ENCODE measurements at regions not wholly inside any gene's neighbourhood (a gene's known extent, or its start where the extent isn't known, plus 50 kb on each side); places are given as distances from the start of the nearest gene placed in this dataset.
A peak's percentile ranks its signal among the peaks of the same experiment; 100 is the strongest.

- DNase-seq (ENCODE audit: low spot score): peak; percentile 22
Observed at GRCh38 chr12:34345801-34346200, 323.5 kb downstream of the ALG10 start.

- DNase-seq (ENCODE audit: low spot score): no peak
Observed at GRCh38 chr12:34346372-34347034, 324.2 kb downstream of the ALG10 start.

DNA sequence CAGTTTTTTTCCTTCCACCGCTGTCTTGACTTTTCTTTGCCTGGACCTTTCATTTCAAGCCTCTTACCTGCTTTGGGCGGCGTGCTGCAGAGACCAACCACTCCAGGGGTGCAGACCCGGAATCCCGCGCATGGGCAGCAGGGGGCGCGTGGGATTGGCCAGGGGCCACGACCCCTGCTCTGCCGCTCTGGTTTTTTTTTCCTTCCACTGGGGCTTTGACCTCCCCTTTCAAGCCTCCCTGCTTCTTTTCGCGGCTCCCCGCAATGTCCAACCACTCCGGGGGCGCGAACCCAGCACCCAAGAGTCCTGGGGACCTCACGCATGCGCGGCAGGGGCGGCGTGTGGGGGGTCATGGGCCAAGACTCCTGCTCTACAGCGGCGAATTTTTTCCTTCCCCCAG is 325.1 kb downstream of the ALG10 start:
- no peak for DNase-seq (ENCODE audit: low spot score)

- no peak for DNase-seq (ENCODE audit: low spot score)
Observed at GRCh38 chr12:34348064-34348463, 325.8 kb downstream of the ALG10 start.

- DNase-seq (ENCODE audit: low spot score): no peak
Observed at GRCh38 chr12:34348836-34349672, 326.8 kb downstream of the ALG10 start.

DNA sequence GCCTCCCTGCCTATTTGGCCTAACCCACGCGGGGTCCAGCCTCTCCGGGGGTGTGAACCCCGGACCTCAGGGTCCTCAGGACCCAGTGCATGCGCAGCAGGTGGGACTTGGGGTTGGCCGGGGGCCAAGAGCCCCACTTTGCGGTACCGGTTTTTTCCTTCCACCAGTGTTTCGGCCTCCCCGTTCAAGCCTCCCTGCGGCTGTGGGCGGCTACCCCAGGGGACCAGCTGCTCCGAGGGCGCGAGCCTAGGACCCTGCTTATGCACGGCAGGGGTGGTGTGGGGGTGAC is 327.3 kb downstream of the ALG10 start:
- no peak for DNase-seq (ENCODE audit: low spot score)

- DNase-seq (ENCODE audit: low spot score): no peak
Observed at GRCh38 chr12:34350092-34351041, 328.1 kb downstream of the ALG10 start.

GRCh38 chr12:34352098-34352497 is 329.8 kb downstream of the ALG10 start:
- no peak for DNase-seq (ENCODE audit: low spot score)

GRCh38 chr12:34354239-34355200 is 332.2 kb downstream of the ALG10 start:
- no peak for DNase-seq (ENCODE audit: low spot score)

DNA sequence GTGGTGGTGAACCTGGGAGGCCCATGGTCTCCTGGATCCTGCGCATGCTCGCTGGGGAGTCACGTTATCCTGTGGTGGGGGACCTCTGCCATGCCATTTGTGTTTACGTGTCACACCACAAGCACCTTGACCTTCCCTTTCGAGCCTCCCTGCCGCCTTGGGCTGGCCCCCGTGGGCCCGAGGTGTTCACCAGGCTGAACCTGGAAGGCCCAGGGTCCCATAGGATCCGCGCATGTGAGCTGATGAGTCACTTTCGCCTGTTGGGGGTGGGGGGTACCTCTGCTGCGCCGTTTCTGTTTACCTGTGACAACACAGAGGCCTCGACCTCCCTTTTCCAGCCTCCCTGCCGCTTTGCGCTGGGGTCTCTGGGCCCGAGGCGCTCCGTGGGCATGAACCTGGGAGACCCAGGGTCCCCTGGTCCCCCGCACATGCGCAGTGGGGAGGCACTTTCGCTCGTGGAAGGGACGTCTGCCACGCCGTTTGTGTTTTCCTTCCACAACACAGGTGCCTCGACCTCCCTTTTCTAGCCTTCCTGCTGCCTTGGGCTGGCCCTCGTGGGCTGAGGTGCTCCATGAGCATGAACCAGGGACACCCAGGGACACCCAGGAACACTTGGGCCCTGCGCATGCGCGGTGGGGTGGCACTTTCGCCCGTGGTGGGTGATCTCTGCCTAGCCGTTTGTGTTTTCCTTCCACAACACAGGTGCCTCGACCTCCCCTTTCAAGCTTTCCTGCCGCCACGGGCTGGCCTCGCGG is 334.1 kb downstream of the ALG10 start:
- DNase-seq (ENCODE audit: low spot score): no peak

GRCh38 chr12:34357791-34358190 is 335.5 kb downstream of the ALG10 start:
- no peak for DNase-seq (ENCODE audit: low spot score)

DNA sequence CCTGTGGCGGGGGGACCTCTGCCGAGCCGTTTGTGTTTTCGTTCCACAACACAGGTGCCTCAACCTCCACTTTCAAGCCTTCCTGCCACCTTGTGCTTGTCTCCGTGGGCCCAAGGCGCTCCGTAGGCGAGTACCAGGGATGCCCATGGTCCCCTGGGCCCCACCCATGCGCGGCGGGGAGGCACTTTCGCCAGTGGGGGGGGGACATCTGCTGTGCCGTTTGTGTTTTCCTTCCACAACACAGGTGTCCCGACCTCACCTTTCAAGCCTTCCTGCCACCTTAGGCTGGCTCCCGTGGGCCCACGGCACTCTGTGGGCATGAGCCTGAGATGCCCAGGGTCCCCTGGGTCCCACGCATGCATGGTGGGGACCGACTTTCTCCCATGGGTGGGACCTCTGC is 335.9 kb downstream of the ALG10 start:
- DNase-seq (ENCODE audit: low spot score): no peak

- no peak for DNase-seq (ENCODE audit: low spot score)
Observed at GRCh38 chr12:34361721-34362316, 339.5 kb downstream of the ALG10 start.

DNA sequence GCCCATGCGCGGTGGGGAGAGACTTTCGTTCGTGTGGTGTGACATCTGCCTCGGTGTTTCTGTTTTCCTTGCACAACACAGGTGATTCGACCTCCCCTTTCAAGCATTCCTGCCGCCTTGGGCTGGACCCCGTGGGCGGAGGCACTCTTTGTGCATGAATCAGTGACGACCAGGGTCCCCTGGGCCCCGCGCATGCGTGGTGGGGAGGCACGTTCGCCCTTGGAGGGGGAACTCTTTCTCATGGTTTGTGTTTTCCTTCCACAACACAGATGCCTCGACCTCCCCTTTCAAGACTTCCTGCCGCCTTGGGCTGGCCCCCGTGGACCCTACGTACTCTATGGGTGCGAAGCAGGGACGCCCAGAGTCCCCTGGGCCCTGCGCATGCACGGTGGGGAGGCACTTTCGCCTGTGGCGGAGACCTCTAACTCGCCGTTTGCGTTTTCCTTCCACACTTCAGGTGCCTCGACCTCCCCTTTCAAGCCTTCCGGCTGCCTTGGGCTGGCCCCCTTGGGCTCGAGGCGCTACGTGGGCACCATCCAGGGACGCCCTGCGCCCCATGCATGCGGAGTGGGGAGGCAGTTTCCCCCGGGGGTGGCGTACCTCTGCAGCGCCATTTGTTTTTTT is 340.9 kb downstream of the ALG10 start:
- DNase-seq (ENCODE audit: low spot score): no peak

- no peak for DNase-seq (ENCODE audit: low spot score)
Observed at GRCh38 chr12:34368079-34368478, 345.8 kb downstream of the ALG10 start.

GRCh38 chr12:34371050-34371449 is 348.8 kb downstream of the ALG10 start:
- DNase-seq (ENCODE audit: low spot score): no peak

DNA sequence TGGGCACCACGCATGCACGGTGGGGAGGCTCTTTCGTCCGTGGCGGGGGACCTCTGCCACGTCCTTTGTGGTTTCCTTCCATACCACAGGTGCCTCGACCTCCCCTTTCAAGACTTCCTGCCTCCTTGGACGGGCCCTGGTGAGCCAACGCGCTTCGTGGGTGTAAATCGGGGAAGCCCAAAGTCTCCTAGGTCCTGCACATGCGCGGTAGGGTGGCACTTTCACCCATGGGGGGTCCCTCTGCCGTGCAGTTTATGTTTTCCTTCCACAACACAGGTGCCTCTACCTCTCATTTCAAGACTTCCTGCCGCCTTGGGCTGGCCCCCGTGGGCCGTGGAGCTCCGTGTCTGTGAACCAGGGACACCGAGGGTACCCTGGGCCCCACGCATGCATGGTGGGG is 349.7 kb downstream of the ALG10 start:
- DNase-seq (ENCODE audit: low spot score): no peak

- DNase-seq (ENCODE audit: low spot score): no peak
Observed at GRCh38 chr12:34373926-34374325, 351.6 kb downstream of the ALG10 start.

DNA sequence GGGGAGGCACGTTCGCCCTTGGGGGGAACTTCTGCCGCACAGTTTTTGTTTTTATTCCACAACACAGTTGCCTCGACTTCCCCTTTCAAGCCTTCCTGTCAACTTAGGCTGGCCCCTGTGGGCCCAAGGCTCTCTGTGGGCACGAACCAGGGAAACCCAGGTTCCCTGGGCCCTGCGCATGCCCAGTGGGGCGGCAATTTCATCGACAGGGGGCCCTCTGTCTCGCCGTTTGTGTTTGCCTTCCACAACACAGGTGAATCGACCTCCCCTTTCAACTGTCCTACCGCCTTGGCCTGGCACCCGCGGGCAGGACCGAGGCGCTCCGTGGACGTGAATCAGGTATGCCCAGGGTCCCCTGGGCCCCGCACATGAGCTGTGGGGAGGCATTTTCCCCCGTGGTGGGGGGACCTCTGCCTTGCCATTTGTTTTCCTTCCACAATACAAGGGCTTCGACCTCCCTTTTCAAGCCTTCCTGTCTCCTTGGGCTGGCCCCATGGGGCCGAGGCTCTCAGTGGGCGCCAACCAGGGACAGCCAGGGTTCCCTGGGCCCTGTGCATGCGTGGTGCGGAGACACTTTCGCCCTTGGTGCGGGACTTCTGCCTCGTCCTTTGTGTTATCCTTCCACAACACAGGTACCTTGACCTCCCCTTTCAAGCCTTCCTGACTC is 354.0 kb downstream of the ALG10 start:
- no peak for DNase-seq (ENCODE audit: low spot score)
